HepG2 (cell line): ENCODE measurements at regions not wholly inside any gene's neighbourhood (a gene's known extent, or its start where the extent isn't known, plus 50 kb on each side); places are given as distances from the start of the nearest gene placed in this dataset.

Experiments used
- DBP ChIP-seq: sonication (generic); formaldehyde crosslinking; IDR thresholded peaks from 2 replicates; pipeline ENCODE4 v1.4.0; 2020; ENCODE audit warnings: missing genetic modification reagents; ENCODE audit errors: not compliant biosample characterization
- ERF ChIP-seq: IDR thresholded peaks from 2 replicates; pipeline ENCODE4 v1.6.1; 2018; ENCODE audit warnings: missing biosample characterization, missing genetic modification reagents
- FOXM1 ChIP-seq: sonication (generic); formaldehyde crosslinking; IDR thresholded peaks from 2 replicates; pipeline ENCODE4 v1.5.0; 2020; ENCODE audit warnings: missing genetic modification reagents
- GMEB1 ChIP-seq: sonication (generic); formaldehyde crosslinking; IDR thresholded peaks from 2 replicates; pipeline ENCODE4 v1.5.1; 2020; ENCODE audit warnings: missing genetic modification reagents, mild to moderate bottlenecking, borderline replicate concordance
- HNF1A ChIP-seq, 2 experiments: sonication (generic) in 1 of 2; formaldehyde crosslinking in 1 of 2; IDR thresholded peaks; 2 replicates each; pipeline versions ENCODE4 v1.4.0 to v1.6.1; 2016 to 2020; ENCODE audit warnings: borderline replicate concordance in 1 of 2, low read depth in 1 of 2, mild to moderate bottlenecking in 1 of 2, missing genetic modification reagents in 1 of 2
- MED13 ChIP-seq: sonication (generic); formaldehyde crosslinking; IDR thresholded peaks from 2 replicates; pipeline ENCODE4 v1.5.0; 2020; ENCODE audit warnings: missing genetic modification reagents
- MTA3 ChIP-seq: sonication (generic); formaldehyde crosslinking; IDR thresholded peaks from 2 replicates; pipeline ENCODE4 v1.4.0; 2020; ENCODE audit warnings: missing genetic modification reagents
- PAXIP1 ChIP-seq: sonication (generic); formaldehyde crosslinking; conservative IDR thresholded peaks from 2 replicates; pipeline ENCODE4 v1.4.0; 2020; ENCODE audit warnings: mild to moderate bottlenecking, missing genetic modification reagents, moderate library complexity
- PHF21A ChIP-seq: sonication (generic); formaldehyde crosslinking; IDR thresholded peaks from 2 replicates; pipeline ENCODE4 v1.5.0; 2020; ENCODE audit warnings: mild to moderate bottlenecking, missing genetic modification reagents
- TFE3 ChIP-seq: IDR thresholded peaks from 2 replicates; pipeline ENCODE4 v1.6.1; 2016
- ZMYM4 ChIP-seq: sonication (generic); formaldehyde crosslinking; IDR thresholded peaks from 2 replicates; pipeline ENCODE4 v1.8.1; 2023; ENCODE audit warnings: mild to moderate bottlenecking, missing genetic modification reagents
- ZNF383 ChIP-seq: sonication (generic); formaldehyde crosslinking; IDR thresholded peaks from 2 replicates; pipeline ENCODE4 v1.4.0; 2020; ENCODE audit warnings: missing genetic modification reagents, mild to moderate bottlenecking, borderline replicate concordance
- ZNF547 ChIP-seq: sonication (generic); formaldehyde crosslinking; IDR thresholded peaks from 2 replicates; pipeline ENCODE4 v1.5.1; 2020; ENCODE audit warnings: mild to moderate bottlenecking, missing genetic modification reagents
- ZXDC ChIP-seq: sonication (generic); formaldehyde crosslinking; IDR thresholded peaks from 2 replicates; pipeline ENCODE4 v1.5.0; 2020; ENCODE audit warnings: mild to moderate bottlenecking, missing genetic modification reagents

GRCh38 chr3:40720341-40720740 lies 195.6 kb downstream of the ZNF621 start (continued):
- TF ChIP-seq PAXIP1 (CRISPR knock-in tag): 0 out of 2 replicates have a peak, but pooled peaks have one; percentile 31
- TF ChIP-seq ZNF547 (CRISPR knock-in tag): 0 out of 2 replicates have a peak, but pooled peaks have one; percentile 42
- TF ChIP-seq MED13 (CRISPR knock-in tag): no peak
- no peak for TF ChIP-seq ZXDC (CRISPR knock-in tag)
- no peak for TF ChIP-seq HNF1A (IDR thresholded peaks at IDR 0.05; ENCODE audit: low read depth)
- no peak for TF ChIP-seq HNF1A (CRISPR knock-in tag; IDR thresholded peaks at IDR 0.05; ENCODE audit: borderline replicate concordance)
- no peak for TF ChIP-seq MTA3
- TF ChIP-seq TFE3 (CRISPR knock-in tag): peak; percentile 61; the same call in 1 of the 2 replicates
- no peak for TF ChIP-seq DBP (CRISPR knock-in tag)
- no peak for TF ChIP-seq GMEB1 (CRISPR knock-in tag)
- TF ChIP-seq ZNF383: no peak
- 0 out of 2 replicates have a peak, but pooled peaks have one; percentile 6 for TF ChIP-seq ZMYM4
- TF ChIP-seq FOXM1 (CRISPR knock-in tag): no peak
- TF ChIP-seq PHF21A (CRISPR knock-in tag): 0 out of 2 replicates have a peak, but pooled peaks have one; percentile 43
- TF ChIP-seq ERF: no peak
